ENCODE measurements at regions not wholly inside any gene's neighbourhood (a gene's known extent, or its start where the extent isn't known, plus 50 kb on each side); places are given as distances from the start of the nearest gene placed in this dataset.

GRCh38 chr11:31997955-31998354 lies 92.9 kb upstream of the RCN1 start:
- TF ChIP-seq CTCF (IDR thresholded peaks at IDR 0.05) (no peak), POLR2A (IDR thresholded peaks at IDR 0.05) (no peak)
